HL-60 (cell line): ENCODE measurements at regions not wholly inside any gene's neighbourhood (a gene's known extent, or its start where the extent isn't known, plus 50 kb on each side); places are given as distances from the start of the nearest gene placed in this dataset.

ENCODE experiments used
- POLR2AphosphoS5 ChIP-seq: IDR thresholded peaks from 2 replicates; pipeline ENCODE4 v1.6.1; 2012; ENCODE audit warnings: low read depth
- TF ChIP-seq, protein P1 (sequence below): IDR thresholded peaks from one replicate; pipeline ENCODE4 v1.5.1; 2011; ENCODE audit warnings: low read length, control low read depth, inconsistent platforms; ENCODE audit not compliant: insufficient read depth
- TF ChIP-seq, protein P2 (sequence below): IDR thresholded peaks from 2 replicates; pipeline ENCODE4 v1.6.1; 2012; ENCODE audit warnings: low read depth; ENCODE audit not compliant: insufficient replicate concordance

DNA sequence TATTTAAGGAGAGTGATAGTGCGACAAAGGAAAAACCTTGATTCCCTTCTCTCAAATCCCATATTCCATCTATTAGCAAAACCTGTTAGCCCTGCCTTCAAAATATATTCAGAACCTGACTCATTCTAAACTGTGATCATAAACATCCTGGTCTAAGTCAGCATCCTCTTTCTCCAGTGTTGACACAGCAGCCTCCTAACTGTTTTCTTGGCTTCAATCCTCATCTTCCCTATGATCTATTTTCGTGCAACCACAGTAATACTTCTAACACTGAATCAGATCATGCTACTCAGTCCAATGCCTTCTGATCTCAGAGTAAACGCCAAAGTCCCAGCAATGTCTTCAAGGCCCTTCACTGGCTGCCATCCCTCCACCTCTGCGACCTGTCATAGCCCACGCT is 785.1 kb downstream of the EDEM1 start:
- TF ChIP-seq, protein P1, sequence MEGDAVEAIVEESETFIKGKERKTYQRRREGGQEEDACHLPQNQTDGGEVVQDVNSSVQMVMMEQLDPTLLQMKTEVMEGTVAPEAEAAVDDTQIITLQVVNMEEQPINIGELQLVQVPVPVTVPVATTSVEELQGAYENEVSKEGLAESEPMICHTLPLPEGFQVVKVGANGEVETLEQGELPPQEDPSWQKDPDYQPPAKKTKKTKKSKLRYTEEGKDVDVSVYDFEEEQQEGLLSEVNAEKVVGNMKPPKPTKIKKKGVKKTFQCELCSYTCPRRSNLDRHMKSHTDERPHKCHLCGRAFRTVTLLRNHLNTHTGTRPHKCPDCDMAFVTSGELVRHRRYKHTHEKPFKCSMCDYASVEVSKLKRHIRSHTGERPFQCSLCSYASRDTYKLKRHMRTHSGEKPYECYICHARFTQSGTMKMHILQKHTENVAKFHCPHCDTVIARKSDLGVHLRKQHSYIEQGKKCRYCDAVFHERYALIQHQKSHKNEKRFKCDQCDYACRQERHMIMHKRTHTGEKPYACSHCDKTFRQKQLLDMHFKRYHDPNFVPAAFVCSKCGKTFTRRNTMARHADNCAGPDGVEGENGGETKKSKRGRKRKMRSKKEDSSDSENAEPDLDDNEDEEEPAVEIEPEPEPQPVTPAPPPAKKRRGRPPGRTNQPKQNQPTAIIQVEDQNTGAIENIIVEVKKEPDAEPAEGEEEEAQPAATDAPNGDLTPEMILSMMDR = no peak
- TF ChIP-seq, protein P2, sequence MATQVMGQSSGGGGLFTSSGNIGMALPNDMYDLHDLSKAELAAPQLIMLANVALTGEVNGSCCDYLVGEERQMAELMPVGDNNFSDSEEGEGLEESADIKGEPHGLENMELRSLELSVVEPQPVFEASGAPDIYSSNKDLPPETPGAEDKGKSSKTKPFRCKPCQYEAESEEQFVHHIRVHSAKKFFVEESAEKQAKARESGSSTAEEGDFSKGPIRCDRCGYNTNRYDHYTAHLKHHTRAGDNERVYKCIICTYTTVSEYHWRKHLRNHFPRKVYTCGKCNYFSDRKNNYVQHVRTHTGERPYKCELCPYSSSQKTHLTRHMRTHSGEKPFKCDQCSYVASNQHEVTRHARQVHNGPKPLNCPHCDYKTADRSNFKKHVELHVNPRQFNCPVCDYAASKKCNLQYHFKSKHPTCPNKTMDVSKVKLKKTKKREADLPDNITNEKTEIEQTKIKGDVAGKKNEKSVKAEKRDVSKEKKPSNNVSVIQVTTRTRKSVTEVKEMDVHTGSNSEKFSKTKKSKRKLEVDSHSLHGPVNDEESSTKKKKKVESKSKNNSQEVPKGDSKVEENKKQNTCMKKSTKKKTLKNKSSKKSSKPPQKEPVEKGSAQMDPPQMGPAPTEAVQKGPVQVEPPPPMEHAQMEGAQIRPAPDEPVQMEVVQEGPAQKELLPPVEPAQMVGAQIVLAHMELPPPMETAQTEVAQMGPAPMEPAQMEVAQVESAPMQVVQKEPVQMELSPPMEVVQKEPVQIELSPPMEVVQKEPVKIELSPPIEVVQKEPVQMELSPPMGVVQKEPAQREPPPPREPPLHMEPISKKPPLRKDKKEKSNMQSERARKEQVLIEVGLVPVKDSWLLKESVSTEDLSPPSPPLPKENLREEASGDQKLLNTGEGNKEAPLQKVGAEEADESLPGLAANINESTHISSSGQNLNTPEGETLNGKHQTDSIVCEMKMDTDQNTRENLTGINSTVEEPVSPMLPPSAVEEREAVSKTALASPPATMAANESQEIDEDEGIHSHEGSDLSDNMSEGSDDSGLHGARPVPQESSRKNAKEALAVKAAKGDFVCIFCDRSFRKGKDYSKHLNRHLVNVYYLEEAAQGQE = no peak
- TF ChIP-seq POLR2AphosphoS5 = no peak
